Mesodermal cell (in vitro differentiated cells): ENCODE measurements at regions not wholly inside any gene's neighbourhood (a gene's known extent, or its start where the extent isn't known, plus 50 kb on each side); places are given as distances from the start of the nearest gene placed in this dataset.

Experiments used
- H3K27ac ChIP-seq: 2 replicates; pipeline ENCODE4 v1.7.0; 2013; ENCODE audit warnings: mild to moderate bottlenecking, low read depth, low read length, moderate library complexity; ENCODE audit not compliant: severe bottlenecking
- H3K36me3 ChIP-seq: 2 replicates; pipeline ENCODE4 v1.7.1; 2013; ENCODE audit warnings: mild to moderate bottlenecking, low read length, moderate library complexity; ENCODE audit not compliant: control insufficient read depth, insufficient read depth
- H3K4me1 ChIP-seq: one replicate; pipeline ENCODE4 v1.7.1; 2013; ENCODE audit warnings: mild to moderate bottlenecking, low read length; ENCODE audit not compliant: insufficient read depth, control insufficient read depth, poor library complexity, severe bottlenecking
- H3K4me3 ChIP-seq: 2 replicates; pipeline ENCODE4 v1.7.0; 2013; ENCODE audit warnings: low read length, control low read depth, mild to moderate bottlenecking; ENCODE audit not compliant: insufficient read depth, poor library complexity, severe bottlenecking; ENCODE audit errors: extremely low read depth
- H3K9me3 ChIP-seq: 2 replicates; pipeline ENCODE4 v1.7.1; 2013; ENCODE audit warnings: mild to moderate bottlenecking, low read length, moderate library complexity; ENCODE audit not compliant: control insufficient read depth
- WGBS, 2 experiments: methylation state at CpG; one replicate each; pipeline ENCODE4 v1.1.5; 2013; ENCODE audit warnings: missing lambda C conversion rate in 2 of 2; ENCODE audit not compliant: insufficient coverage in 2 of 2; 5-methylcytosine and 5-hydroxymethylcytosine counted together

DNA sequence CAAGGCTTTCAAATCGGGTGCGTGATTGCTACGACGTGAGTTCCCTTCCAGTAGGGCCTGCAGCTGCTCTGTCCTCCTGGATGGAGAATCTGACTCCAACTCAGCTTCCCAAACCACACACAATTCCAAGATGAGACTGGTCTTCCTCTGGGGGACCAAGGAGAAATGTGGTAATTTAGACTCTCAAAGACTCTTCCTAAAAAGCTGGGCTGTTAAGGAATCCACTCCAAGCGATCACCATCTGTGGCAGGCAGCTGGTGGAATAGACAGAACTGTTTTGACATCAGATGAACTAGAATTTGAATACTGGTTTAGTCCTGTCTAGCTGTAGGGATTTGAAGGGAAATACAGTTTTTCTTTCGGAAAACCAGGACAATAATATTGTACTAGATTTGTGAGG lies 130.7 kb upstream of the KLF4 start:
- Histone ChIP-seq H3K36me3 (no peaks in the 10 kb centered on the region), H3K4me3 (no peak overlapping the region), H3K4me1 (no peaks in the 10 kb centered on the region), H3K27ac (no peak overlapping the region), H3K9me3 (no peaks in the 10 kb centered on the region)
- WGBS, 2 experiments = 83 to 100% methylated on average over 2 of the region's 6 CpGs

DNA sequence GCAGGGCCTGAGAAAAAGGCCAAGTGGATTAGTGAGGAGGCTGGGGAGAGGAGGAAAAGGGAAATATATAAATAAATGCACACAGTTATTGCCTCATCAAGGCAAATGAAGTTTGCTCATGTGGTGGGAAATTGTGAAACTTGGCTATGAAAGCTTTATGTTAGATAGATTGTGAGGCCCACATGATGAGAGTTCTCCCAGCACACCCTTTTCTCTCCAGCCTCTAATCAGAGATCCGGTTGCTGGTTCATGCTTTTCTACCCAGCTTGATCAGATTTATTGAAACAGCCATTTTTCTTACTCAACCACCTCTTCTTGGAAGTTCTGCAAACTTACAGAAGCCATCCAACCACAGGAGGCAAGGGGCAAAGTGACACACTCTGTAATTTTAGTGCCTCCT lies 125.8 kb upstream of the KLF4 start:
- no peaks in the 10 kb centered on the region for H3K9me3 ChIP-seq
- no peak overlapping the region for H3K4me3 ChIP-seq
- H3K4me1 ChIP-seq = no peaks in the 10 kb centered on the region
- 89 to 100% methylated on average over 1 of the region's 1 CpG for WGBS, 2 experiments
- H3K36me3 ChIP-seq = no peaks in the 10 kb centered on the region
- H3K27ac ChIP-seq = no peak overlapping the region

DNA sequence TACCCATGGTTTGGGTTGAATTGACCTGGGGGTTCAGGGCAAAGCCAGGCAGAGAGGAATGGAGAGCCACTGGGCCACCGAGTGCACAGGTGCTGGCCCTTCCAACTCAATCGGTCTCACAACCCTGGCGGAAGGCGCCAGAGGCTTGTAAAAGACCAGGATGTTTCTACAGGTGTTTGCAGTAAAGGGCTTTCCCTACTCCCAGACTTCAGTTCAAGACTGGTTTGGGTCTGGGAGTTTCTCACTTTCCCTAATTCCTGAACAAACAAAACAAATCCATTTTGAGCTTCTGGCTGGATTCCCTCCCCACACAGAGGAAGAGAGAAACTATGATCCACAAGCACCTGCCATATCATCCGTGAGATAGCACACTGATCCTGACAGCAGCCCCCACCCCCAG lies 125.2 kb upstream of the KLF4 start:
- Histone ChIP-seq H3K4me1 (no peaks in the 10 kb centered on the region), H3K36me3 (no peaks in the 10 kb centered on the region), H3K27ac (no peak overlapping the region), H3K9me3 (no peaks in the 10 kb centered on the region), H3K4me3 (no peak overlapping the region)
- WGBS, 2 experiments = 85 to 92% methylated on average over 2 to 4 of the region's 5 CpGs

DNA sequence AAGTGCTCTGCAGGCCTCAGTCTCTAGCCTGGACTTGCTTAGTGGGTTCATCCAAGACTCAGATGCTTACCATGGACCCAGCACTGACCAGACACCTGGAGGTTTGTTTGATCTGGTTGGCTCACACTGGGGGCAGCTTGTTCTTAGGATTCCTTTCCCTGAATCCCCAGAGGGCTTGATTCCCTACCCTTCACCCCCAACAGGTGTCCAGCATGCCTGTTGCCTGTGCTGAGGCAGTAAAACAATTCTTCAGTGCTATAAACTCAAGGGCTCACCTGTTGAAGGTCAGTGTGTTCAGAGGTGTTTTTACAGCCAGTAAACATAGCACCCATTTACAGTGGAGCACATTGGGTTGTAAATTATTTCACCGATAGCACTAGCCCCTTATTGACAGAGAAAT lies 123.8 kb upstream of the KLF4 start:
- no peaks in the 10 kb centered on the region for H3K9me3 ChIP-seq
- H3K27ac ChIP-seq = no peak overlapping the region
- H3K36me3 ChIP-seq = no peaks in the 10 kb centered on the region
- WGBS, 2 experiments = no CpG with 5 or more reads among the region's 1 CpG
- no peak overlapping the region for H3K4me3 ChIP-seq
- no peaks in the 10 kb centered on the region for H3K4me1 ChIP-seq

DNA sequence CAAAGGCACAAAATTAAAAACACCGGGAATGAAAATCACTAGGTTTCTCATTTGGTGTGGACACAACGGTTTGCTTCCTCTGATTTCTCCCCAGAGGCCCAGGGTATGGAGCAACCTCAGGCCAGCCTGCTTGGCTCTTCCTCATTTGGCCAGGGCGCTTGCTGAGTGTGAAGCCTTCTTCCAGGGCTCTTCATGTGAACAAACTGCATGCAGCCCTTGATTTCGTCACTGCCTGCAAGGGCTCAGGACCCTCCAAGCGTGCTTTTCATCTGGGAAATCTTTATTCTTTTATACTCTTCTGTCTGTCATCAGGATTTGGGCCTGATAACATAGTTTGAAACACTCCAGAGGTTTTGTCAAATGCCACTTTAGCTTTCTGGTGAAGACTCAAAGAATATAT lies 122.6 kb upstream of the KLF4 start:
- H3K9me3 ChIP-seq = no peaks in the 10 kb centered on the region
- no peak overlapping the region for H3K27ac ChIP-seq
- H3K4me3 ChIP-seq = no peak overlapping the region
- H3K4me1 ChIP-seq = no peaks in the 10 kb centered on the region
- no peaks in the 10 kb centered on the region for H3K36me3 ChIP-seq
- 88 to 92% methylated on average over 5 of the region's 5 CpGs for WGBS, 2 experiments

DNA sequence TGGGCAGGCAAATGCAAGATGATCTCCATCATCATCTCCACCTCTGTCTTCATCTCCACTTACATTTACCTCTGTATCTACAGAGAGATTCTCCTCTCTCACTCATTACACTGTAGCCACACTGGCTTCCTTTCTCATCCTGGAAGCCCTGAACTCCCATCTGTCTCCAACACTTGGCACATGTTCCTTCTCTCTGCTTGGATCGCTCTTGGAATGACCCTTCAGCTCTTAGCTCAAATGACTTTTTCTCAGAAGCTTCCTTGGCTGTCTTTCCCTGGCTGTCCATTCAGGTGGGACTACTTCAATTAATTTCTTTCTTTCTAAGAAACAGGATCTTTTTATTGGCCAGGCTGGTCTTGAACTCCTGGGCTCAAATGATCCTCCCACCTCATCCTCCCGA lies 120.0 kb upstream of the KLF4 start:
- no peaks in the 10 kb centered on the region for H3K9me3 ChIP-seq
- H3K4me3 ChIP-seq = no peak overlapping the region
- H3K27ac ChIP-seq = no peak overlapping the region
- H3K36me3 ChIP-seq = no peaks in the 10 kb centered on the region
- 71 to 90% methylated on average over 2 of the region's 2 CpGs for WGBS, 2 experiments
- no peaks in the 10 kb centered on the region for H3K4me1 ChIP-seq

DNA sequence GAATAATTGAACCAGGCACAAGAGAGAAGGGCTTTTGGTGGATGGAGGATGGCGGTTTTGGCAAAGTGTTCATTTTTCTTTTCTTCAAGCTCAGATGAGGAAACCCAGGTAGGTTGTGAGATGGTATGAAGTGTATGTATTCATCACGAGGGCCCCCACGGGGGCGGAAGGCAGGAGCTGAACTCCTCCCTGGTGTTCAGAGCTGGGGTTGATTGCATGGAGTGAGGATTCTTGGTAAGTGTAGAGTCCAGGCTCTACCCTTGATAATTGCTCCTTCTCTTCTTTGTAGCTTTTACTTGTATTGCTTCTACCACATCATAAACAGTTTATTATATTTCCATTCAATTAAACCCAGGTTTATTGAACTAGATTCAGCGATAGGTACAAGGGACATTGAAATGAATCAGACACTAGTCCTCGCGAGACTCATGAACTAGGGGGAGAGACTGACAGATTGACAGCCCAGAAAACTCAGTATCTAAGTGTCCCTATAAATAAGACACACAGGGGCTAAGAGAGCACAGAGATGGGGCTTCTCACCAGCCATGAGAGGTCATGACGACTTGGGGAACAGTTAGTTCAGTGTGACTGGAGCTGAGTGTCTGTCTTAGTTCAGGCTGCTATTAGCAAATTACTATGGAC lies 116.7 kb upstream of the KLF4 start:
- Histone ChIP-seq H3K27ac (no peak overlapping the region), H3K9me3 (no peaks in the 10 kb centered on the region)
- 85 to 98% methylated on average over 7 of the region's 8 CpGs for WGBS, 2 experiments

DNA sequence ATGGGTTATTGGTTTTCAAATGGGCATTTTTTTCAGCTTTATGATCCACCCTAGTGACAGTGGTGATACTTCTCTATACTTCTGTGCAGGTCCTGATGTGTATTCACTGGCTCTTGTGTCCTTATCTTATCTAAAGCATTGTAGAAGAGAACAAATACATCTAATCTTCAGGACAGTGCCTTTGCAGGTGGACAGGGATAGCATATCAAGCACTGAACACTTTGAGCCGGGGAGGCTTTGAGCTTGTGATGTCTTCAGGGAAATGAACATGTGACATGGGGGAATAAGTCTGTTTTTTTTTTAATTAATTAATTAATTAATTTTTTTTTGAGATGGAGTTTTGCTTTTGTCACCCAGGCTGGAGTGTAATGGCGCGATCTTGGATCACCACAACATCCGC lies 115.5 kb upstream of the KLF4 start:
- no peak overlapping the region for H3K27ac ChIP-seq
- no peak overlapping the region for H3K4me3 ChIP-seq
- no peaks in the 10 kb centered on the region for H3K4me1 ChIP-seq
- H3K9me3 ChIP-seq = no peaks in the 10 kb centered on the region
- WGBS, 2 experiments = 100% methylated on average over 3 of the region's 4 CpGs
- H3K36me3 ChIP-seq = no peaks in the 10 kb centered on the region

More for the DNA sequence above, 116.7 kb upstream of the KLF4 start:
- Histone ChIP-seq H3K4me1 (no peaks in the 10 kb centered on the region), H3K36me3 (no peaks in the 10 kb centered on the region), H3K4me3 (no peak overlapping the region)

DNA sequence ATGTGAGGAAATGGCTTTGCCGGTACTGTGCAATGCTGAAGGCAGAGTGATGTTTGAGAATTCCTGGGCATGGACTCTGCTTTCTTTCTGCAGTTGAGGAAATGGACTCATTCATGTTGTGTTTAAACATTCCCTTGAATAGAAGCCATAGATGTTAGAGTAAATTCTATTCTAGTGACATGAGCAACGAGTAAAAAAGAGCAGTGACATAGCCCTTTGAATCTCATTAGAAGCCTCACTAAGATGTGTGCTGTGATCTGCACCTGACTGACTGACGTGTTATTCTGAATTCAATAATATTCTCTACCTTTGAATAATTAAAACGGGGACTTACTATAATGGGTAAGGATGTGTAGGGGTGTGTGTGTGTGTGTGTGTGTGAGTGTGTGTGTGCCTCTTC lies 113.7 kb upstream of the KLF4 start:
- no peaks in the 10 kb centered on the region for H3K4me1 ChIP-seq
- H3K4me3 ChIP-seq = no peak overlapping the region
- 50 to 100% methylated on average over 1 to 2 of the region's 4 CpGs for WGBS, 2 experiments

DNA sequence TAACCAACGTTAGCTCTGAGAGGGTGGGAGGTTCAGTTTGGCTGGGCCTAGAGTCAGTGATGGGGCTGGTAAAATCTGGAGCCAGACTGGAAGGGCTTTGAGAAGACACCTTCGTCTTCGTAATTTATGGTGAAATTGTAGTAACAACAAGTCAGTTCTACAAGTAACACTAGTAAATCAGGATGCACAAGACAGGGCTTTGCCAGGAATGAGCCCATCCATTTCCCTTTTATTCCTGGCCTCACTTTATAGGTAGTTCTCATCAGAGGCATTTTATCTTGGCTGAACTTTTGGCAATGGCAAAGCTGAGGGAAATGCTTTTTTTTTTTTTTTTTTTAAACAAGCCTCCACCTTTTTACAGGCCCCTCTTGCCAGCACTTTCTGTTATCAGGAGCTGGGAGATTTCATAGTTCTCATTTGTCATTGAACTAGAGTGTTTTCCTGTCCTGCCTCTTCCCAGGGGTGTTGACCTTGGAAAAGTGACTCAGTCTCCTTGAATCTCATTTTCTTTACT lies 110.5 kb upstream of the KLF4 start:
- H3K36me3 ChIP-seq = no peaks in the 10 kb centered on the region
- no peaks in the 10 kb centered on the region for H3K9me3 ChIP-seq
- H3K4me1 ChIP-seq = no peaks in the 10 kb centered on the region
- WGBS, 2 experiments = 56 to 82% methylated on average over 1 of the region's 3 CpGs
- no peak overlapping the region for H3K27ac ChIP-seq
- H3K4me3 ChIP-seq = no peak overlapping the region

More for the DNA sequence above, 113.7 kb upstream of the KLF4 start:
- H3K36me3 ChIP-seq = no peaks in the 10 kb centered on the region
- H3K9me3 ChIP-seq = no peaks in the 10 kb centered on the region
- H3K27ac ChIP-seq = no peak overlapping the region

DNA sequence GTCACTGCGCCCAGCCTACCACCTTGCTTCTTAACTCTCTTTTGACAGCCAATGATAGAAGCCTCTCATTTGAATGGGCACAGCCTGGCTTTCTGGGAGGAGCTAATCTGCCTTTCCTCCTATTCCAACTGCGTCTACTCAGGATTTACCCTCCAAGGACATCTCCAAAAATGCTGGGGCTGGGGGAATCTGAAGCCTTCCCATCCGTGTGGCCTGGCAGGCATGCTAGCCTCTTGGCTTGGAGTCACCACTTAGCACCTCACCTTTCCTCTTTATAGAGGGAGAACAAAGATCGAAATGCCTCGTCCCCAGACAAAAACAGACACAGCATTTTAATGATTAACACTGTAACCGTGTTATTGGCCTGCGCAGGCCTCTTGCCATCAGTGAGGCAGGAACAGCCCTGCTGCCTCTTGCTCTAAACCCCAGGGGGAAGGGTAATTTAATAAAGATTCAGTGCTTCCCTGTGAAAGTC lies 108.2 kb upstream of the KLF4 start:
- Histone ChIP-seq H3K4me3 (no peak overlapping the region), H3K4me1 (no peaks in the 10 kb centered on the region), H3K27ac (no peak overlapping the region), H3K9me3 (no peaks in the 10 kb centered on the region), H3K36me3 (no peaks in the 10 kb centered on the region)
- WGBS, 2 experiments = 86 to 91% methylated on average over 4 to 6 of the region's 7 CpGs
